Peyer's patch (tissue), 4 donors: ENCODE measurements at regions not wholly inside any gene's neighbourhood (a gene's known extent, or its start where the extent isn't known, plus 50 kb on each side); places are given as distances from the start of the nearest gene placed in this dataset.

Experiments used
- DNase-seq, 3 donors: peaks; one replicate each; pipeline ENCODE4 v3.0.0-alpha.2; 2017 to 2019
- H3K27ac ChIP-seq, 4 donors: fragments of 200-600 bp; sonication (generic); one replicate each; pipeline ENCODE4 v1.5.1; 2016 to 2019
- H3K27me3 ChIP-seq, 2 donors: fragments of 200-600 bp; sonication (generic); one replicate each; pipeline ENCODE4 v1.5.1; 2019
- H3K36me3 ChIP-seq, 3 donors: fragments of 200-600 bp; sonication (generic); one replicate each; pipeline ENCODE4 v1.5.1; 2016 to 2019
- H3K4me1 ChIP-seq, 4 donors: fragments of 200-600 bp; sonication (generic); one replicate each; pipeline ENCODE4 v1.5.1; 2016 to 2019
- H3K4me3 ChIP-seq, 4 donors: fragments of 200-600 bp; sonication (generic); 1 replicate in 3 of 4; 2 replicates in 1 of 4; pipeline ENCODE4 v1.5.1; 2016 to 2019; ENCODE audit warnings: mild to moderate bottlenecking in 1 of 4
- H3K9me3 ChIP-seq, 4 donors: fragments of 200-600 bp; sonication (generic); one replicate each; pipeline ENCODE4 v1.5.1; 2016 to 2019; ENCODE audit warnings: mild to moderate bottlenecking in 1 of 4
- CTCF ChIP-seq, 6 experiments: fragments of 450-650 bp in 4 of 6; fragments of 200-600 bp in 2 of 6; sonication (generic) in 1 of 6; IDR thresholded peaks; one replicate each; pipeline ENCODE4 v1.5.1; 2017 to 2019; ENCODE audit warnings: antibody characterized with exemption in 6 of 6, mild to moderate bottlenecking in 3 of 6, moderate library complexity in 1 of 6
- POLR2A ChIP-seq, 2 donors: fragments of 450-650 bp; IDR thresholded peaks; one replicate each; pipeline ENCODE4 v1.5.1; 2017; ENCODE audit warnings: antibody characterized with exemption in 2 of 2, mild to moderate bottlenecking in 2 of 2, moderate library complexity in 2 of 2

- Histone ChIP-seq H3K36me3 (no peaks in the 10 kb centered on the region), H3K4me3 (no peak overlapping the region), H3K9me3 (no peaks in the 10 kb centered on the region), H3K27me3 (no peaks in the 10 kb centered on the region), H3K4me1 (peaks cover 0 to 26% (median 4%) of the 10 kb centered on the region in 4 donors), H3K27ac (peak overlapping the region in 3 of 4 donors; percentile 13 to 68 (median 62))
- DNase-seq: peak in 2 of 3 donors; percentile 77 to 88
- no peak for TF ChIP-seq POLR2A (IDR thresholded peaks at IDR 0.05)
- TF ChIP-seq CTCF (IDR thresholded peaks at IDR 0.05): peak in 3 of 6 experiments; percentile 28 to 41 (median 37)
Measured at GRCh38 chr1:116825720-116826438, 71.6 kb downstream of the CD2 start.

- TF ChIP-seq POLR2A (IDR thresholded peaks at IDR 0.05) (no peak), CTCF (IDR thresholded peaks at IDR 0.05) (no peak)
- peak in 1 of 3 donors; percentile 79 for DNase-seq
- no peaks in the 10 kb centered on the region for H3K36me3 ChIP-seq
- H3K27ac ChIP-seq: peak overlapping the region in 2 of 4 donors; percentile 66 to 68
- H3K4me1 ChIP-seq: peaks cover 0 to 26% (median 4%) of the 10 kb centered on the region in 4 donors
- H3K27me3 ChIP-seq: no peaks in the 10 kb centered on the region
- H3K9me3 ChIP-seq: no peaks in the 10 kb centered on the region
- H3K4me3 ChIP-seq: no peak overlapping the region
Measured at GRCh38 chr1:116826818-116827606, 72.8 kb downstream of the CD2 start.

GRCh38 chr1:116827607-116828105 is 73.4 kb downstream of the CD2 start:
- peaks cover 0 to 26% (median 4%) of the 10 kb centered on the region in 4 donors for H3K4me1 ChIP-seq
- H3K27me3 ChIP-seq: no peaks in the 10 kb centered on the region
- H3K4me3 ChIP-seq: no peak overlapping the region
- no peaks in the 10 kb centered on the region for H3K36me3 ChIP-seq
- DNase-seq: no peak
- peak in 3 of 6 experiments; percentile 25 to 34 (median 30) for TF ChIP-seq CTCF (IDR thresholded peaks at IDR 0.05)
- TF ChIP-seq POLR2A (IDR thresholded peaks at IDR 0.05): no peak
- H3K9me3 ChIP-seq: no peaks in the 10 kb centered on the region
- peak overlapping the region in 2 of 4 donors; percentile 66 to 68 for H3K27ac ChIP-seq

- no peak for DNase-seq
- Histone ChIP-seq H3K27me3 (no peaks in the 10 kb centered on the region), H3K4me3 (no peak overlapping the region), H3K9me3 (no peaks in the 10 kb centered on the region), H3K27ac (no peak overlapping the region), H3K4me1 (peaks cover 0 to 7% (median 0%) of the 10 kb centered on the region in 4 donors), H3K36me3 (no peaks in the 10 kb centered on the region)
- TF ChIP-seq POLR2A (IDR thresholded peaks at IDR 0.05) (no peak), CTCF (IDR thresholded peaks at IDR 0.05) (no peak)
Measured at GRCh38 chr1:116832308-116832931, 77.3 kb upstream of the PTGFRN start.

GRCh38 chr1:116832932-116833578 is 76.7 kb upstream of the PTGFRN start:
- no peak overlapping the region for H3K4me3 ChIP-seq
- H3K27ac ChIP-seq: peak overlapping the region in 1 of 4 donors; percentile 40
- TF ChIP-seq POLR2A (IDR thresholded peaks at IDR 0.05): no peak
- TF ChIP-seq CTCF (IDR thresholded peaks at IDR 0.05): no peak
- H3K4me1 ChIP-seq: peaks cover 0 to 7% (median 0%) of the 10 kb centered on the region in 4 donors
- no peaks in the 10 kb centered on the region for H3K27me3 ChIP-seq
- H3K36me3 ChIP-seq: no peaks in the 10 kb centered on the region
- no peaks in the 10 kb centered on the region for H3K9me3 ChIP-seq
- no peak for DNase-seq
